ENCODE measurements at regions not wholly inside any gene's neighbourhood (a gene's known extent, or its start where the extent isn't known, plus 50 kb on each side); places are given as distances from the start of the nearest gene placed in this dataset.

DNA sequence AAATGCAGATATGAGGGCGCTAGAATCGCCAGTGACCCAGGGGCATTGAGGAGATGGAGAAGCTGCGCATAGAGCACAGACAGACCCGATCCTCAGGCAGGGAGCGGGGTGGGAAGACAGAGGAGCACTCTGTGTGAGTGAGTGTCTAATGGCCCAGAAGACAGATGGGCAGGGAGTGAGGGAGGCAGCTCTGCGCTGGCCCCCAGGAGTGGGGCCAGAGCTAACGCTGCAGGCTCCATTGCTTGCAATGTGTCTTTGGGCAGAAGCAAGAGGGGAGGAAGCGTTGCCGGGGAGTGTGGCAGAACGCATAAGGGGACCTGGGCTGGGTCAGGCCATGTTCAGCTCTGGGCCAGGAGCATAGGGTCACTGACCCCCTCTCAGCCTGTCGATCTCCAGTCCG lies 207.0 kb downstream of the TBXT start:
- H3K4me3 ChIP-seq (ENCODE audit: low read depth in 1 of 3, low read length in 3 of 3), result no peak overlapping the region
- WGBS, result 80% methylated on average over 12 of the region's 12 CpGs
- peaks cover 0 to 11% (median 2%) of the 10 kb centered on the region in 4 donors for H3K9me3 ChIP-seq (ENCODE audit: control insufficient read depth in 4 of 4, low read length in 3 of 4)
- no peak overlapping the region for H3K9ac ChIP-seq (ENCODE audit: low read depth in 1 of 2, low read length in 2 of 2)
- no peaks in the 10 kb centered on the region for H3K36me3 ChIP-seq (ENCODE audit: control insufficient read depth in 4 of 4, insufficient read depth in 3 of 4, low read depth in 1 of 4, low read length in 3 of 4)
- DNase-seq (ENCODE audit: low spot score), result no peak
- TF ChIP-seq NR2F2 (IDR thresholded peaks at IDR 0.05) (no peak), RXRA (IDR thresholded peaks at IDR 0.05) (no peak), EGR1 (IDR thresholded peaks at IDR 0.05; ENCODE audit: low read depth in 2 of 2) (no peak), JUND (IDR thresholded peaks at IDR 0.05) (no peak), HNF4G (IDR thresholded peaks at IDR 0.05) (no peak)
- TF ChIP-seq, protein P1, sequence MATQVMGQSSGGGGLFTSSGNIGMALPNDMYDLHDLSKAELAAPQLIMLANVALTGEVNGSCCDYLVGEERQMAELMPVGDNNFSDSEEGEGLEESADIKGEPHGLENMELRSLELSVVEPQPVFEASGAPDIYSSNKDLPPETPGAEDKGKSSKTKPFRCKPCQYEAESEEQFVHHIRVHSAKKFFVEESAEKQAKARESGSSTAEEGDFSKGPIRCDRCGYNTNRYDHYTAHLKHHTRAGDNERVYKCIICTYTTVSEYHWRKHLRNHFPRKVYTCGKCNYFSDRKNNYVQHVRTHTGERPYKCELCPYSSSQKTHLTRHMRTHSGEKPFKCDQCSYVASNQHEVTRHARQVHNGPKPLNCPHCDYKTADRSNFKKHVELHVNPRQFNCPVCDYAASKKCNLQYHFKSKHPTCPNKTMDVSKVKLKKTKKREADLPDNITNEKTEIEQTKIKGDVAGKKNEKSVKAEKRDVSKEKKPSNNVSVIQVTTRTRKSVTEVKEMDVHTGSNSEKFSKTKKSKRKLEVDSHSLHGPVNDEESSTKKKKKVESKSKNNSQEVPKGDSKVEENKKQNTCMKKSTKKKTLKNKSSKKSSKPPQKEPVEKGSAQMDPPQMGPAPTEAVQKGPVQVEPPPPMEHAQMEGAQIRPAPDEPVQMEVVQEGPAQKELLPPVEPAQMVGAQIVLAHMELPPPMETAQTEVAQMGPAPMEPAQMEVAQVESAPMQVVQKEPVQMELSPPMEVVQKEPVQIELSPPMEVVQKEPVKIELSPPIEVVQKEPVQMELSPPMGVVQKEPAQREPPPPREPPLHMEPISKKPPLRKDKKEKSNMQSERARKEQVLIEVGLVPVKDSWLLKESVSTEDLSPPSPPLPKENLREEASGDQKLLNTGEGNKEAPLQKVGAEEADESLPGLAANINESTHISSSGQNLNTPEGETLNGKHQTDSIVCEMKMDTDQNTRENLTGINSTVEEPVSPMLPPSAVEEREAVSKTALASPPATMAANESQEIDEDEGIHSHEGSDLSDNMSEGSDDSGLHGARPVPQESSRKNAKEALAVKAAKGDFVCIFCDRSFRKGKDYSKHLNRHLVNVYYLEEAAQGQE (IDR thresholded peaks at IDR 0.05), result no peak
- TF ChIP-seq, protein P2, sequence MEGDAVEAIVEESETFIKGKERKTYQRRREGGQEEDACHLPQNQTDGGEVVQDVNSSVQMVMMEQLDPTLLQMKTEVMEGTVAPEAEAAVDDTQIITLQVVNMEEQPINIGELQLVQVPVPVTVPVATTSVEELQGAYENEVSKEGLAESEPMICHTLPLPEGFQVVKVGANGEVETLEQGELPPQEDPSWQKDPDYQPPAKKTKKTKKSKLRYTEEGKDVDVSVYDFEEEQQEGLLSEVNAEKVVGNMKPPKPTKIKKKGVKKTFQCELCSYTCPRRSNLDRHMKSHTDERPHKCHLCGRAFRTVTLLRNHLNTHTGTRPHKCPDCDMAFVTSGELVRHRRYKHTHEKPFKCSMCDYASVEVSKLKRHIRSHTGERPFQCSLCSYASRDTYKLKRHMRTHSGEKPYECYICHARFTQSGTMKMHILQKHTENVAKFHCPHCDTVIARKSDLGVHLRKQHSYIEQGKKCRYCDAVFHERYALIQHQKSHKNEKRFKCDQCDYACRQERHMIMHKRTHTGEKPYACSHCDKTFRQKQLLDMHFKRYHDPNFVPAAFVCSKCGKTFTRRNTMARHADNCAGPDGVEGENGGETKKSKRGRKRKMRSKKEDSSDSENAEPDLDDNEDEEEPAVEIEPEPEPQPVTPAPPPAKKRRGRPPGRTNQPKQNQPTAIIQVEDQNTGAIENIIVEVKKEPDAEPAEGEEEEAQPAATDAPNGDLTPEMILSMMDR (IDR thresholded peaks at IDR 0.05; ENCODE audit: low read depth, low read length, missing input control), result no peak
- H3K27ac ChIP-seq (ENCODE audit: low read depth in 1 of 2, low read length in 2 of 2), result no peak overlapping the region
- no peaks in the 10 kb centered on the region for H3K4me1 ChIP-seq (ENCODE audit: control insufficient read depth in 4 of 4, insufficient read depth in 4 of 4, low read length in 3 of 4)
- peaks cover 0 to 2% (median 0%) of the 10 kb centered on the region in 4 donors for H3K27me3 ChIP-seq (ENCODE audit: control insufficient read depth in 4 of 4, insufficient read depth in 4 of 4, low read length in 3 of 4)

DNA sequence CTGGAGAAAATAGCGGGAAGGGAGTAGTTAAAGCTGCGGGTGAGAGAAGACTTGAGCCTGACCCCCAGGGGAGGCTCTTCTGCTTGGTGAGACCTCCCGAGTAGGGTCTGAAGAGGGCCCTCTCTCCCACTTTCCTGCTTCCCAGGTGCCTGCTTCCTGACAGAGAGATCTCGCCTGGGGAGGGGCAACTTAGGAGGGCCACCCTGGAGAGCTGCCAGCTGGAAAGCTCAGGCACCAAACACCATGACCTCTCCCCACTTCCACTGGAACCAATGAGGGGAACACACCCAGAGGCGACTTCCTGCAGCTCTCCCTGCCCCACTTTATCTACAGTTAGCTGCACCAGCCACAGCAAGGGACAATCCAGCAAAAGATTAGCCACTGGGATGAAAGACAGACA lies 208.0 kb downstream of the TBXT start:
- H3K9ac ChIP-seq (ENCODE audit: low read depth in 1 of 2, low read length in 2 of 2), result no peak overlapping the region
- TF ChIP-seq FOXA2 (IDR thresholded peaks at IDR 0.05), result no peak
- no peak for TF ChIP-seq RXRA (IDR thresholded peaks at IDR 0.05)
- TF ChIP-seq GABPA (IDR thresholded peaks at IDR 0.05 in 1 of 2, conservative IDR thresholded peaks at IDR 0.05 in 1 of 2), result no peak
- no peak for TF ChIP-seq SP1 (IDR thresholded peaks at IDR 0.05)

DNA sequence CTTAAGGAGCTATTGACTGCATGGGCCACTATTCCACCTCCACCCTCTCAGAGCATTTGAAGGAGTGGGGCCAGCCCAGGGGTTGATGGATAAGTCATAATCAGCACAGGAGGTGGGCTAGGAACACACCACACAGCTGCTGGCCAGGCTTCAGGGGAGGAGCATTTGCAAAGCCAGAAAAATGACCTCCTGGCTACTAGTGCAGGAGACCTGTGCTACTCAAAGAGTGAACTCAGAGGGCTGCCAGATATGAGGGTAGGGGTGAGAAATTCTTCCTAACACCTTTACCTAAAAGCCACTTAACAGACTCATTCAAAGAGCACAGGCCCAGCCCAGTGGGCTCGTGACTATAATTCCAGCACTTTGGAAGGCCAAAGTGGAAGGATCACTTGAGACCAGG lies 210.8 kb downstream of the TBXT start:
- H3K27ac ChIP-seq (ENCODE audit: low read depth in 1 of 2, low read length in 2 of 2), result no peak overlapping the region
- H3K4me1 ChIP-seq (ENCODE audit: control insufficient read depth in 4 of 4, insufficient read depth in 4 of 4, low read length in 3 of 4), result no peaks in the 10 kb centered on the region
- H3K9ac ChIP-seq (ENCODE audit: low read depth in 1 of 2, low read length in 2 of 2), result no peak overlapping the region
- H3K27me3 ChIP-seq (ENCODE audit: control insufficient read depth in 4 of 4, insufficient read depth in 4 of 4, low read length in 3 of 4), result peaks cover 0 to 2% (median 0%) of the 10 kb centered on the region in 4 donors
- 69% methylated on average over 1 of the region's 1 CpG for WGBS
- TF ChIP-seq RAD21 (IDR thresholded peaks at IDR 0.05) (no peak), HNF4G (IDR thresholded peaks at IDR 0.05) (no peak), GABPA (IDR thresholded peaks at IDR 0.05 in 1 of 2, conservative IDR thresholded peaks at IDR 0.05 in 1 of 2) (no peak), TAF1 (conservative IDR thresholded peaks at IDR 0.05) (no peak), FOXA2 (IDR thresholded peaks at IDR 0.05) (no peak), EGR1 (IDR thresholded peaks at IDR 0.05; ENCODE audit: low read depth in 2 of 2) (no peak), JUND (IDR thresholded peaks at IDR 0.05) (no peak), YY1 (IDR thresholded peaks at IDR 0.05) (no peak), RXRA (IDR thresholded peaks at IDR 0.05) (no peak), HNF4A (conservative IDR thresholded peaks at IDR 0.05) (no peak)
- TF ChIP-seq, protein P3, sequence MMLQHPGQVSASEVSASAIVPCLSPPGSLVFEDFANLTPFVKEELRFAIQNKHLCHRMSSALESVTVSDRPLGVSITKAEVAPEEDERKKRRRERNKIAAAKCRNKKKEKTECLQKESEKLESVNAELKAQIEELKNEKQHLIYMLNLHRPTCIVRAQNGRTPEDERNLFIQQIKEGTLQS (IDR thresholded peaks at IDR 0.05), result no peak
- TF ChIP-seq, protein P2 (IDR thresholded peaks at IDR 0.05; ENCODE audit: low read depth, low read length, missing input control), result no peak
- H3K4me3 ChIP-seq (ENCODE audit: low read depth in 1 of 3, low read length in 3 of 3), result no peak overlapping the region
- H3K36me3 ChIP-seq (ENCODE audit: control insufficient read depth in 4 of 4, insufficient read depth in 3 of 4, low read depth in 1 of 4, low read length in 3 of 4), result no peaks in the 10 kb centered on the region
- no peak for DNase-seq (ENCODE audit: low spot score)
- peaks cover 0 to 11% (median 3%) of the 10 kb centered on the region in 4 donors for H3K9me3 ChIP-seq (ENCODE audit: control insufficient read depth in 4 of 4, low read length in 3 of 4)

More for the DNA sequence above, 208.0 kb downstream of the TBXT start:
- no peak for DNase-seq (ENCODE audit: low spot score)
- Histone ChIP-seq H3K9me3 (ENCODE audit: control insufficient read depth in 4 of 4, low read length in 3 of 4) (peaks cover 0 to 11% (median 3%) of the 10 kb centered on the region in 4 donors), H3K36me3 (ENCODE audit: control insufficient read depth in 4 of 4, insufficient read depth in 3 of 4, low read depth in 1 of 4, low read length in 3 of 4) (no peaks in the 10 kb centered on the region), H3K4me3 (ENCODE audit: low read depth in 1 of 3, low read length in 3 of 3) (no peak overlapping the region), H3K27me3 (ENCODE audit: control insufficient read depth in 4 of 4, insufficient read depth in 4 of 4, low read length in 3 of 4) (peaks cover 0 to 2% (median 0%) of the 10 kb centered on the region in 4 donors), H3K27ac (ENCODE audit: low read depth in 1 of 2, low read length in 2 of 2) (no peak overlapping the region), H3K4me1 (ENCODE audit: control insufficient read depth in 4 of 4, insufficient read depth in 4 of 4, low read length in 3 of 4) (no peaks in the 10 kb centered on the region)
- WGBS, result 63% methylated on average over 5 of the region's 5 CpGs
